ENCODE measurements at regions not wholly inside any gene's neighbourhood (a gene's known extent, or its start where the extent isn't known, plus 50 kb on each side); places are given as distances from the start of the nearest gene placed in this dataset.

- CTCF ChIA-PET: interaction anchor here (0.6 kb wide), 1 partner anchor 859 kb away, joined by 3 read pairs; no protein-coding TSS in a partner anchor
- POLR2A ChIA-PET (ENCODE audit: low non-redundant PET): no interaction called here
- TF ChIP-seq, protein P1, sequence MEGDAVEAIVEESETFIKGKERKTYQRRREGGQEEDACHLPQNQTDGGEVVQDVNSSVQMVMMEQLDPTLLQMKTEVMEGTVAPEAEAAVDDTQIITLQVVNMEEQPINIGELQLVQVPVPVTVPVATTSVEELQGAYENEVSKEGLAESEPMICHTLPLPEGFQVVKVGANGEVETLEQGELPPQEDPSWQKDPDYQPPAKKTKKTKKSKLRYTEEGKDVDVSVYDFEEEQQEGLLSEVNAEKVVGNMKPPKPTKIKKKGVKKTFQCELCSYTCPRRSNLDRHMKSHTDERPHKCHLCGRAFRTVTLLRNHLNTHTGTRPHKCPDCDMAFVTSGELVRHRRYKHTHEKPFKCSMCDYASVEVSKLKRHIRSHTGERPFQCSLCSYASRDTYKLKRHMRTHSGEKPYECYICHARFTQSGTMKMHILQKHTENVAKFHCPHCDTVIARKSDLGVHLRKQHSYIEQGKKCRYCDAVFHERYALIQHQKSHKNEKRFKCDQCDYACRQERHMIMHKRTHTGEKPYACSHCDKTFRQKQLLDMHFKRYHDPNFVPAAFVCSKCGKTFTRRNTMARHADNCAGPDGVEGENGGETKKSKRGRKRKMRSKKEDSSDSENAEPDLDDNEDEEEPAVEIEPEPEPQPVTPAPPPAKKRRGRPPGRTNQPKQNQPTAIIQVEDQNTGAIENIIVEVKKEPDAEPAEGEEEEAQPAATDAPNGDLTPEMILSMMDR (conservative IDR thresholded peaks at IDR 0.05; ENCODE audit: low read depth): no peak
- DNase-seq (ENCODE audit: low spot score): no peak
- no peak overlapping the region for H3K27ac ChIP-seq
Measured at GRCh38 chr15:35674873-35675781, 129.2 kb upstream of the DPH6 start.

GRCh38 chr15:35678774-35679173 is 132.8 kb upstream of the DPH6 start:
- no peak for DNase-seq (ENCODE audit: low spot score)
- CTCF ChIA-PET: interaction anchor here (0.7 kb wide), 1 partner anchor 128 kb away, joined by 4 read pairs; no protein-coding TSS in a partner anchor
- TF ChIP-seq, protein P1 (conservative IDR thresholded peaks at IDR 0.05; ENCODE audit: low read depth): no peak

DNA sequence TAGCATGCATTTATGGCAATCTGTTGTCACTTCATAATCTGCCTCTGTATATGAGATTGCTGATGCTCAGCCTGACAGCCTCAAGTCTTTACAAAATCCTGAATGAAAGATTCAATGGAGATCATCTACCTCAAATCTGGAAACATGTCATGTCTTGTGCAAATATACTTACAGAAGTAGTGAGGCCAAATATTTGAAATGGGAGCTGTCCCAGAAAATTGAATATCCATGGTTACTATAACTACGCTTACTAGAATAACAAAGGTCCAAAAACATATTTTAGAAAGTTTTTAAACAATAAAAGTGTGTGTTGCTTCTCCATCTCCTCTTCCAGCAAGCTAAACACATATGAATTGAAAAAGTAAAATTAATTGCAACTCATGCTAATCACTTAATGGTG is 133.2 kb upstream of the DPH6 start:
- POLR2A ChIA-PET (ENCODE audit: low non-redundant PET): no interaction called here
- TF ChIP-seq, protein P1 (conservative IDR thresholded peaks at IDR 0.05; ENCODE audit: low read depth): no peak
- no peak overlapping the region for H3K27ac ChIP-seq
- CTCF ChIA-PET: interaction anchor here (0.8 kb wide), 1 partner anchor 17 kb away, joined by 5 read pairs; no protein-coding TSS in a partner anchor
- no peak for DNase-seq (ENCODE audit: low spot score)

More at GRCh38 chr15:35678774-35679173, 132.8 kb upstream of the DPH6 start:
- H3K27ac ChIP-seq: no peak overlapping the region
- POLR2A ChIA-PET (ENCODE audit: low non-redundant PET): no interaction called here

GRCh38 chr15:35680951-35681350 is 135.0 kb upstream of the DPH6 start:
- CTCF ChIA-PET: no interaction called here
- TF ChIP-seq, protein P1 (conservative IDR thresholded peaks at IDR 0.05; ENCODE audit: low read depth): no peak
- DNase-seq (ENCODE audit: low spot score): no peak
- no peak overlapping the region for H3K27ac ChIP-seq
- POLR2A ChIA-PET (ENCODE audit: low non-redundant PET): no interaction called here

DNA sequence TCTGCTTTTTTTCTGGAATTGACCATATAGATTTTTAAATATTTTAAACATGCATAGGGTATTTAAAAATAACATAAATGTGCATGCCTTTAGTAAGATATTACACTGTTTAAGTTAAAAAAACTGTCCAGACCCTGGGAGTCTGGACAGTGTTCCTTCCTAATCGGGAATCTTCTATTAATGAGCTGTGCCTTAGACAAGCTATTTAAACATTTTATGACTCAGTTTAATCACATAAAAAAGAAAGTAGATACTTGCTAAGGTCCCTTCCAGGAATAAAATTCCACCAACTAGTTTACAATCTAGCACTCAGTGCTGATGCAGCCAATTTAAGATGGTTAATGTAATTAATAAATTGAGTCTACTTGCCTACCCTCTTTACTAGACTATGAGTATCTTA is 140.4 kb upstream of the DPH6 start:
- H3K27ac ChIP-seq: no peak overlapping the region
- no peak for DNase-seq (ENCODE audit: low spot score)
- TF ChIP-seq, protein P1 (conservative IDR thresholded peaks at IDR 0.05; ENCODE audit: low read depth): no peak
- POLR2A ChIA-PET (ENCODE audit: low non-redundant PET): no interaction called here
- CTCF ChIA-PET: interaction anchor here (0.6 to 0.7 kb wide), 2 partner anchors 131 to 1990 kb away, joined by 3 to 5 read pairs; no protein-coding TSS in a partner anchor

- no peak for DNase-seq (ENCODE audit: low spot score)
- POLR2A ChIA-PET (ENCODE audit: low non-redundant PET): no interaction called here
- H3K27ac ChIP-seq: no peak overlapping the region
- CTCF ChIA-PET: no interaction called here
- TF ChIP-seq, protein P1 (conservative IDR thresholded peaks at IDR 0.05; ENCODE audit: low read depth): no peak
Measured at GRCh38 chr15:35689266-35689665, 143.3 kb upstream of the DPH6 start.
